GM18951 (cell line): ENCODE measurements at regions not wholly inside any gene's neighbourhood (a gene's known extent, or its start where the extent isn't known, plus 50 kb on each side); places are given as distances from the start of the nearest gene placed in this dataset.

Source experiments
- POLR2A ChIP-seq: IDR thresholded peaks from 4 replicates; pipeline ENCODE4 v1.6.1; 2011; ENCODE audit warnings: mild to moderate bottlenecking; ENCODE audit not compliant: insufficient read length, insufficient read depth; ENCODE audit errors: extremely low read depth
- in situ Hi-C: fragments of 300-500 bp; cut with MboI; formaldehyde crosslinking; loops from one replicate; pipeline ENCODE4 v1.12.0; 2022; ENCODE audit warnings: low sequenced_read_pairs, mixed read lengths, inconsistent platforms; ENCODE audit not compliant: unreplicated experiment

DNA sequence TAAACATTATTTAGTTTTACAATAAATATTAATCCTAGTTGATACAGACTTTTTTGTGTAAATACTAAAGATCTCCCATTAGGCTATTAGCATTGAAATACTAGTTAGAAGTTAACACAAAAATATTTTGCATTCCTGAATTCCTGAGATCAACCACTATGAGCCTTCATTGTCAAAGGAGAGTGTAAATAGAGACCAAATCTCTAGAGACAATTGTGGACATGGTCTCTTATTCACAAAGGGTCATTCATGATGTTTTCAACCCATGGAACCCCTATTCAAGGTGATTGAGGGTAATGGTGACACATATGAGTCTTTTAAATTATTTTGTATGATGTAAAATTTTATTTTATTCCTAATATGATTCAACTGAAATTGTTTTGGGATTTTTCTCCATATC, 1454.8 kb upstream of the LRRTM3 start:
- in situ Hi-C loops, result no loop called here
- no peak for TF ChIP-seq POLR2A

DNA sequence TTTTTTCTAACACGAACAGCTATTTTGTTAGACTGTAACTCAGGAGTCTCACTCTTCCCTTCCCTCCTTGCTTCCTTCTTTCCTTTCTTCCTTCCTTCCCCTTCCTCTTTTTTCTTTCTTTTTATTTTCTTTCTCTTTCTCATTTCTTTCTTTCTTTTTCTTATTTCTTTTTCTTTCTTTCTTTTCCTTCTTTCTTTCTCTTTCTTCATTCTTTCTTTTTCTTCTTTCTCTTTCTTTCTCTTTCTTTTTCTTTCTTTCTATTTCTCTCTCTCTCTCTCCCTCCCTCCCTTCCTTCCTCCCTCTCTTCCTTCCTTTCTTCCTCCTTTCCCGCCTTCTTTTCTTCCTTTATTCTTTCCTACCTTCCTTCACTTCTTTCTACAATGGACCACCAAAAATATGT, 1443.0 kb upstream of the LRRTM3 start:
- in situ Hi-C loops, result no loop called here
- no peak for TF ChIP-seq POLR2A

DNA sequence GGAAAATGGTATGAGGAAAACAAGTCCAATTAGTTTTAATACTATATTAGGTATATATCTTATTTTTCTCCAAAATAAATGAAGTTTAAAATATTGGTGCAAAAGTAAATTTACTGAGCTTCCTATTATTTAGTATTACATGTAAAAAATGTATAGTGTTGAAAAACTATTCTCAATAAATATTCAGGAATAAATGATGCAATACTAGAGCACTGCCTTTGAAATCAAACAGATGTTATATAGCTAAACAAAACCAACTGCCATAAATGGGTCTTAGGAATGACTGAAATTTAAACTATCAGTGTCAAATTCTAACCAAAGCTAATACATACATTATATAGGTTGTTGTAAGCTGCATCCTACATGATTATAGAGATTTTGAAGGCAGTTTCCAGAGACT, 1434.0 kb upstream of the LRRTM3 start:
- TF ChIP-seq POLR2A, result no peak
- in situ Hi-C loops, result no loop called here

DNA sequence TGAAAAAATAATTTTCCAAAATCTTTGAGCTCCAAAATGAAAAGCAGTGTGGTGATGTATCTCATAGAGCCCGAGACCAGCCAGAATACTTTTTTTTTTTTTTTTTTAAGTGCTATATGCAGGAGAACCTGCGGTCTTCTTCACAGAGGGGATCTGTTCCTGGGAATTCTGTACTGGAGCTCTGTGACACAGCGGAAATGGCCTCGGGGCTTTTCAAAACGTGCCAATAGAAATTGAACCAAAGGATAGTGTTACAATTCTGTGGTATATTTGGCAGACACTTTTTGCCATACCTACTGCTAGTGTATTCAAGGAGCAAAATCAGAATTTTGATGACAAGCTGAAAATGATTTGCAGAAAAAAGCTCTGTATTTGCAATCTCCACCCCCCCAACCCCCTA, 1429.3 kb upstream of the LRRTM3 start:
- in situ Hi-C loops, result no loop called here
- TF ChIP-seq POLR2A, result no peak

DNA sequence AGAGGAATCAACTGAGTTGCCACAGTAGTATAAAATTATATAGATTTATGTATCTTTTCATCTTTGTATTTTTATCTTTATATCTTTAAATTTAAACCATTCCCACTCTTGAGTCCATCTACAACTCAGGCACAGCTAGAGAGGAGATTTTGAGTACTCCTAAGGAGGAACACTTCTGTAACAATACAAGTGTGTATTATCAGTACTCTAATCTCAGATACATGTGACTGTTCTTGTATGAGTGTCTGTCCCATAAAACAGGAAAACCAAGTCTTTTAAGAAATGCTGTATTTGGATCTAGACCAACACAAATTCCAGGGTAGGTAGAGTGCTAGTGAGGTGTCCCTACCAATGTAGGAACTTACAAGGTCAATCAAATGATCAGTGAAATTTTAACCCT, 1428.0 kb upstream of the LRRTM3 start:
- in situ Hi-C loops, result no loop called here
- TF ChIP-seq POLR2A, result no peak

DNA sequence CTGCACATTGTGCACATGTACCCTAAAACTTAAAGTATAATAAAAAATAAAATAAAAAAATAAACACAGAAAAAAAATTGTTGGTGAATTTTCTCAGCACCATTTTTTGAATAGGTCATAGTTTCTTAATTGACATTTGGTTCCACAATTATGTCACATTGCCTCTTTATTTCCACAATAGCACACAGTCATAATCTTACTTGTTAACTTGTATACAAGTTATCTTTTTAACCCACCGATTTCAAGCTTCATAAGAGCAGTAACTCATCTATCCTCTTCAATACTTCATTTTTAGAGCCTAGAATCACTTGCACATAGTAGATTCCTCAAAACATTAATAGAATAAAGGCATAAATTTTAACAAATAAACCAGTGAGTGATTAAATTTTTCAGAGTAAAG, 1425.1 kb upstream of the LRRTM3 start:
- no peak for TF ChIP-seq POLR2A
- in situ Hi-C loops, result no loop called here

DNA sequence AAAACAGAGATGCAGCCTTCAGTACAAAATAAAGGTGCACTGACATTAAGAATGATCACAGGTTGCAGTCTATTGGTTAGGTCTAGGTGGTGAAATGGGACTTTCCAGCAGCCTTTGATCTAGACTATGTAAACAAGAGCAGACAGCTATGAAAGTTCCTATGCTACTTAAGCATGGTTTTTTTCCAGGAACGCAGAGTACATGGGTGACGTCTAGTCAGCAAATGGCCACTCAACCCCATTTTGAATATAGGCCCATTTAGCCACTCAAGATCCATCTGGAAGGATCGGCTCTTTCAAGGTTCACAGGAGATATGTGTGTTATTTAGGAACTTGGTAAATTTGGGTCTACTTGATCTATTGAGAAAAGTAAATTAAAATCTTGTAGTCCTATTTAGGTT, 1424.6 kb upstream of the LRRTM3 start:
- no peak for TF ChIP-seq POLR2A
- in situ Hi-C loops, result no loop called here

DNA sequence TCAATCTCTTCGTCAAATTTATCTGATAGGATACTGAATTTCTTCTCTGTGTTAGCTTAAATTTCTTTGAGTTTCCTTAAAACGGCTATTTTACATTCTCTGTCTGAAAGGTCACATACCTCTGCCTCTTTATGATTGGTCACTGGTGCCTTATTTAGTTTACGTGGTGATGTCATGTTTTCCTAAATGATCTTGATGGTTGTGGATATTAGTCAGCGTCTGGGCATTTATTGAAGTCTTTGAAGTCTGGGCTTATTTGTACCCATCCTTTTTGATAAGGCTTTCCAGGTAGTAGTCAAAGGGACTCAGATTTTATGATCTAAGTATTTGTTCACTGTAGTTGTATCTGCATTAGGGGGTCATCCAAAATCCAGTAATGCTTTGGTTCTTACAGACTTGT, 1407.5 kb upstream of the LRRTM3 start:
- in situ Hi-C loops, result no loop called here
- no peak for TF ChIP-seq POLR2A

DNA sequence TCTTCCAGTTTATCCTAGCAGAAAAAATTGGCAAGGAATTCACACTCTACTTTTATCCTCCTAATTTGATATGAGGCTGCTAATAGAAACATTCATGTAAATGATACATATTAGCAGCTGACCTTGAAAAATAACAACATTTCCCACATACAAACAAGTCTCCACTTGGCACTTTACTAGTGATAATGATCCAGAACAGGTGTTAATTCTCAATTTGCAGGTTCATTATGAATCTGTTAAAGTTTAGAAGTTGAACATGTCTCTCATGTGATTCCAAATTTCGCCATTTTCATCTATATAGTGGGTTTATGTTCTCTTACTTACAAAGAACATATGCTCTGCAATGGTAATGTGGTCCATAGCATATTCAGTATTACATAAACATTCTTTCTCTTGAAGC, 1396.8 kb upstream of the LRRTM3 start:
- no peak for TF ChIP-seq POLR2A
- in situ Hi-C loops, result no loop called here

DNA sequence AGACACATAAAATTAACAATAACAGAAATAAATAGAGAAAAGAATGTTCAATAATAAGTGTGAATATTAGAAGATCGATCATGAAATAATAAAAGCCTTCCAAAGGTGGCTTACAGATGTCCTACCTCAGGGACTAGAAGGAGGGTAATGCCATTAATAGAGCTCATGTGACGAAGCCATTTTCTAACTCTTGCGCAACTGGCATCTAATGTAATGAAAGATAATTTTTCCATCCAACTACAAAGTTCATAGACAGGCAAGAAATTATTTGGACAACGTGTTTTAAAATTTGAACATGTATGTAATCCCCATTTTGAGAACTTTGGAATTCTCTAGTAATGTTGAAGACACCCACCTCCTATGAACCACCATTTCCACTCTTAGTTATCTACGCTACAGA, 1394.3 kb upstream of the LRRTM3 start:
- in situ Hi-C loops, result no loop called here

DNA sequence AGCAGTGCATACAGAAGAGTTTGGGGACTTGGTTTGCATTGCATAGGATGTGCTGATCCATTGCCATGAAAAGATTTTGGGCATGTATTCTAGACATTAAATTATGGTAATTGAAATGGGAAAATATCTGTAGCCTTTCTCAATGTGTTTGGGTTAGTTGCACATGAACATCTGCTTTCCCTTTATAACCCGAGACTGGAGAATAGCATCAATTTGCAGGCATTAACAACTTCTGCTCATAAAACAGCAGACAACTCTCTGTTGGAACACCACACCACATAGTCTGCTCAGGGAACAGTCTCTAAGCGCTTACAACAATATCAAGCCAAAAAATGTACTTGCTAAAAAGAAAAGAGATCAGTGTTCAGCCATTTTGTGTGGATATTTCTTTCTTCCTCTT, 1391.1 kb upstream of the LRRTM3 start:
- no peak for TF ChIP-seq POLR2A
- in situ Hi-C loops, result no loop called here

More for the DNA sequence above, 1394.3 kb upstream of the LRRTM3 start:
- TF ChIP-seq POLR2A, result no peak

DNA sequence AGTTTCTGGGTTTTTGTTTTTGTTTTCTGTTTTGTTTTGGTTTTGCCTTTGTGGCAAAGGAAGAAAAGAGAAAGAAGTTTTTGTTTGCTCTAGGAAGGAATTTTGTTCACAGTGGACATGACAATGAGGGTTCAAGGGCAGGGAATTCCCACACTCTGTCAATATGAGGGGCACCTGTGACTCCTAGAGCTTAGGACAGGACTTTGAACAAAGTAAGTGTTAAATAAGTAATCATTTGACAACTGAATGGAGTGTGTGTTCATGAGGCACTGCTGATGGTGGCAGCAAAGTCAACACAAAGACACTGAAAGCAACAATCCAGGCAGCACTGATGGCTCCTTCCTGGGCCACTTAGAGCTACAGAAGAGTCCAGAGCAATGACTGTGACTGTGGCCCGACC, 1381.1 kb upstream of the LRRTM3 start:
- TF ChIP-seq POLR2A, result no peak
- in situ Hi-C loops, result no loop called here

DNA sequence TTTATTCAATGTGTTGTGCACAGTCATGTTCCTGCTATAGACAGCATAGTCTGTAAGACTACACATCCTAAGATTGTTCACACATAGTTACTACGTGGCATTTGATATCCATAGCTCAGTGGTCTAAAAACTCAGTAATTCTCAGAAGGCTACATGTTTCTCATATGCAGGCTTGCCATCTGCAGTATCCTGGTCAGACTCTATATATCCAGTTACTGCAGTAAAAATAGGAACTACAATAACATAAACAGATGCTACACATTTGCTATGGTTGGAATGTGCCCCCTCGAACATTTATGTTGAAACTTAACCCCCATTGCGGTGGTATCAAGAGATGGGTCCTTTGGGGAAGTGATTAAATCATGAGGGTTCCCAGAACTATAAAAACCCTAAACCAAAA, 1377.8 kb upstream of the LRRTM3 start:
- no peak for TF ChIP-seq POLR2A
- in situ Hi-C loops, result no loop called here

DNA sequence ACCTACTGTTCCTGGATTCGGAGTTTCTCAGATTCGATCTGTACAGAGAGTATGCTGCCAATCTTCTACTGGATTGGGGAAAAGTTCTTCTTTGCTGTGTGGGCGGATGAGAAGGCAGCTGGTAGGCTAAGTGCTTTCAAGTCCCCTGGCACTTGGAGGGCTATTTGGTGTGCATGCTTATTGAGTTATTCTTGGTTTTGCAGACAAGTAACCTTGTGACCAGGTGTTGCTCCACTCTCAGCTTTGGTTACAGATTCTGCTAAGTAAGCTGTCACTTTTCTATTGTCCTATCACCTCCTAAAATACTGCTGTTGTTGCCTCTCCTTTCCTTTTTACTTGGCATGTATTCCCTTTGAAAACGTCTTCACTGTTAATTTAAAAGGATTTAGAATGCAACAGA, 1375.1 kb upstream of the LRRTM3 start:
- in situ Hi-C loops, result no loop called here
- no peak for TF ChIP-seq POLR2A

DNA sequence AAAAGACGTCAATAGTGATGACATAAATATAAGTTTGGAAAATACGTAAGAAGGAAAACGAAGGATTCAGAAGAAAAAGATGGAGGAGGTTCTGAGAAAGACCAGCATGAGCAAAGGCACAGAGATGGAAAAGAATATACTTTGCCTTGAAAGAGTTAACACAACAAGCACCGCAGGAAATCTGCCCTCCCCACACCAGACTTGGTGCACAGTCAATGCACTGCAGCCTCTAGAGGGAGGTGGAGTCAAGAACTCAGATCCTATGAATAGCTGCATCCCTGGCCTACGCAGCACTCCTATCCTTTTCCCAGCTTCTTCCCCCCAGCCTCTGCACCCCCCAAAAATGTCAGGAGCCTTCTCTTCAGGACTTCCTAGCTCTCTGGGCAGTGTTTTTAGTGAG, 1370.6 kb upstream of the LRRTM3 start:
- TF ChIP-seq POLR2A, result no peak

DNA sequence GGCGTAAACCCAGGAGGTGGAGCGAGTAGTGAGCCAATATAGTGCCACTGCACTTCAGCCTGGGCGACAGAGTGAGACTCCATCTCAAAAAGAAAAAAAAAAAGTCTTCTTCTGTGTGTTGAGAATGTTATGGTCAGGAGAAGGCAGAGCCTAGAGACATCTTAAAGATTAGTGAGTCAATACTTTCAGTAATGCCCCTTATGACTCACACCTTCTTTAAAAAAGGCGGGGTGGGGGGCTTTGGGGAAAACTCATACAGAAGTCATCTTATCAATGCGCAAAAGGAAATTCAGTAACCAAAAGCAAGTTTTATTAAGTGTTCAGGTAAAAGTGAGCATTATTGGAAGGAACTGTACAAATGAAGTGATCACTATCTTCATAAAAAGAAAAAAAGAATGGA, 1369.8 kb upstream of the LRRTM3 start:
- no peak for TF ChIP-seq POLR2A
- in situ Hi-C loops, result no loop called here

More for the DNA sequence above, 1370.6 kb upstream of the LRRTM3 start:
- in situ Hi-C loops, result no loop called here

DNA sequence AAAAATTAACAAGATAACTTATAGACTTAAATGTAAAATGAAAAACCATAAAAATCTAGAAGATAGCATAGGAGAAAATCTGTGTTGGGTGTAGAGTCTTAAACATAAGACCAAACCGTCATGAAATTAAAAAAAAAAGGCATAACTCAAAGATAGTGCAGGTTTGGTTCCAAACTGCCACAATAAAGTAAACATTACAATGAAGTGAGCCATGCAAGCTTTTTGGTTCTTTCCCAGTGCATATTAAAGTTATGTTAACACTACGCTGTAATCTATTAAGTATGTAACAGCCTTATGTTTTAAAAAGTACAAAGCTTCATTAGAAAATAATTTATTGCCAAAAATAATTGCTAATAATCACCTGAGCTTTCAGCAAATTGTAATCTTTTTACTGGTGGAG, 1366.5 kb upstream of the LRRTM3 start:
- TF ChIP-seq POLR2A, result no peak
- in situ Hi-C loops, result no loop called here
